ENCODE measurements at regions not wholly inside any gene's neighbourhood (a gene's known extent, or its start where the extent isn't known, plus 50 kb on each side); places are given as distances from the start of the nearest gene placed in this dataset.

DNA sequence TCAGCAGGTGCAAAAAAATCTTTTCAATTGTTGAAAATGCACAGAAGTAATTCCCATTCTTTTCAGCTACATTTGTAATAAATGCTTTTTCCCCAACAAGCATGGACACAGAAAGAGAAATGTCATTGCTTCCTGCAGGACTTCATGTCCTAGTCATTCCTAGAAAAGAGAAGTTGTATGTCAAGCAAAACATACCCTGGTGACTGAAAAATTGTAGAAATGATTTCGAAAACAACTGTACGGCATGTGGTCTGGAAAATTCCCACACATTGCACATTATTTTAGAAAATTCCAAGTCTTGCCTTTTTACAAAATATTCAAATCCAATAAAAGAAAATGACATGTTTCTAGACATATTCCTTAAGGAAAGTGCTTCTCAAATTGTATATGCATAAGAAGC, 50.4 kb upstream of the ALCAM start:
- no peak for TF ChIP-seq ZFP30 (CRISPR knock-in tag; IDR thresholded peaks at IDR 0.05)
- TF ChIP-seq SNAI2 (CRISPR knock-in tag; IDR thresholded peaks at IDR 0.05), result no peak
- TF ChIP-seq RARB (CRISPR knock-in tag; IDR thresholded peaks at IDR 0.05), result no peak
- no peak for ATAC-seq
